ENCODE measurements at regions not wholly inside any gene's neighbourhood (a gene's known extent, or its start where the extent isn't known, plus 50 kb on each side); places are given as distances from the start of the nearest gene placed in this dataset.

- H3K9me3 ChIP-seq (ENCODE audit: insufficient read depth, low read depth, low read length): no peaks in the 10 kb centered on the region
- Mint-ChIP-seq H3K4me1 (ENCODE audit: low read depth, unreplicated experiment) (no peaks in the 10 kb centered on the region), H3K4me3 (ENCODE audit: unreplicated experiment) (no peak overlapping the region), H3K9me3 (ENCODE audit: unreplicated experiment) (no peaks in the 10 kb centered on the region), H3K27ac (ENCODE audit: unreplicated experiment) (no peak overlapping the region), H3K36me3 (ENCODE audit: low read depth, unreplicated experiment) (no peaks in the 10 kb centered on the region), H3K27me3 (ENCODE audit: low read depth, unreplicated experiment) (peaks cover 3% of the 10 kb centered on the region)
- H3K4me3 ChIP-seq (ENCODE audit: insufficient read depth, low read depth, low read length): no peak overlapping the region
- H3K27me3 ChIP-seq (ENCODE audit: insufficient read depth, low read length): no peaks in the 10 kb centered on the region
- no peaks in the 10 kb centered on the region for H3K4me1 ChIP-seq (ENCODE audit: insufficient read depth, low read length)
- DNase-seq (ENCODE audit: low read depth) (no peak), FAIRE-seq (no peak)
- H3K4me2 ChIP-seq (ENCODE audit: low read length): no peak overlapping the region
- no peaks in the 10 kb centered on the region for H3K36me3 ChIP-seq (ENCODE audit: insufficient read depth, low read length)
- TF ChIP-seq CTCF (IDR thresholded peaks at IDR 0.05; ENCODE audit: insufficient read depth, low read depth, low read length) (no peak), EZH2 (IDR thresholded peaks at IDR 0.05; ENCODE audit: insufficient read depth, low read length) (no peak)
- no peak overlapping the region for H2AFZ ChIP-seq (ENCODE audit: low read depth, low read length)
- no peaks in the 10 kb centered on the region for H3K79me2 ChIP-seq (ENCODE audit: insufficient read depth, low read length)
- no peak overlapping the region for H3K27ac ChIP-seq (ENCODE audit: low read depth, low read length)
- H3K9ac ChIP-seq (ENCODE audit: low read length): no peak overlapping the region
- no peaks in the 10 kb centered on the region for H4K20me1 ChIP-seq (ENCODE audit: insufficient read depth, low read length)
Observed at GRCh38 chr5:103354446-103354845, 95.9 kb downstream of the MACIR start.

- H3K27ac Mint-ChIP-seq (ENCODE audit: unreplicated experiment): no peak overlapping the region
Observed at GRCh38 chr5:103353581-103353980, 95.0 kb downstream of the MACIR start.

More at GRCh38 chr5:103353581-103353980, 95.0 kb downstream of the MACIR start:
- FAIRE-seq (no peak), DNase-seq (ENCODE audit: low read depth) (no peak)
- H3K9me3 Mint-ChIP-seq (ENCODE audit: unreplicated experiment): no peaks in the 10 kb centered on the region
- no peaks in the 10 kb centered on the region for H3K36me3 Mint-ChIP-seq (ENCODE audit: low read depth, unreplicated experiment)
- H4K20me1 ChIP-seq (ENCODE audit: insufficient read depth, low read length): no peaks in the 10 kb centered on the region
- H3K9me3 ChIP-seq (ENCODE audit: insufficient read depth, low read depth, low read length): no peaks in the 10 kb centered on the region
- H3K27me3 ChIP-seq (ENCODE audit: insufficient read depth, low read length): no peaks in the 10 kb centered on the region
- H3K36me3 ChIP-seq (ENCODE audit: insufficient read depth, low read length): no peaks in the 10 kb centered on the region
- H3K4me1 Mint-ChIP-seq (ENCODE audit: low read depth, unreplicated experiment): no peaks in the 10 kb centered on the region
- TF ChIP-seq CTCF (IDR thresholded peaks at IDR 0.05; ENCODE audit: insufficient read depth, low read depth, low read length) (no peak), EZH2 (IDR thresholded peaks at IDR 0.05; ENCODE audit: insufficient read depth, low read length) (no peak)
- H2AFZ ChIP-seq (ENCODE audit: low read depth, low read length): no peak overlapping the region
- H3K4me3 ChIP-seq (ENCODE audit: insufficient read depth, low read depth, low read length): no peak overlapping the region
- no peak overlapping the region for H3K27ac ChIP-seq (ENCODE audit: low read depth, low read length)
- no peak overlapping the region for H3K4me3 Mint-ChIP-seq (ENCODE audit: unreplicated experiment)
- no peaks in the 10 kb centered on the region for H3K4me1 ChIP-seq (ENCODE audit: insufficient read depth, low read length)
- peaks cover 3% of the 10 kb centered on the region for H3K27me3 Mint-ChIP-seq (ENCODE audit: low read depth, unreplicated experiment)
- H3K9ac ChIP-seq (ENCODE audit: low read length): no peak overlapping the region
- no peak overlapping the region for H3K4me2 ChIP-seq (ENCODE audit: low read length)
- no peaks in the 10 kb centered on the region for H3K79me2 ChIP-seq (ENCODE audit: insufficient read depth, low read length)

All from astrocyte (in vitro differentiated cells and primary cell).